DMS53 (cell line): ENCODE measurements at regions not wholly inside any gene's neighbourhood (a gene's known extent, or its start where the extent isn't known, plus 50 kb on each side); places are given as distances from the start of the nearest gene placed in this dataset.

Source experiments
- DNase-seq: peaks from one replicate; lab custom pipeline; 2025; lab: John Stamatoyannopoulos, UW

GRCh38 chr5:59959330-59959729 is 65.8 kb upstream of the PDE4D start:
- no peak for DNase-seq

DNA sequence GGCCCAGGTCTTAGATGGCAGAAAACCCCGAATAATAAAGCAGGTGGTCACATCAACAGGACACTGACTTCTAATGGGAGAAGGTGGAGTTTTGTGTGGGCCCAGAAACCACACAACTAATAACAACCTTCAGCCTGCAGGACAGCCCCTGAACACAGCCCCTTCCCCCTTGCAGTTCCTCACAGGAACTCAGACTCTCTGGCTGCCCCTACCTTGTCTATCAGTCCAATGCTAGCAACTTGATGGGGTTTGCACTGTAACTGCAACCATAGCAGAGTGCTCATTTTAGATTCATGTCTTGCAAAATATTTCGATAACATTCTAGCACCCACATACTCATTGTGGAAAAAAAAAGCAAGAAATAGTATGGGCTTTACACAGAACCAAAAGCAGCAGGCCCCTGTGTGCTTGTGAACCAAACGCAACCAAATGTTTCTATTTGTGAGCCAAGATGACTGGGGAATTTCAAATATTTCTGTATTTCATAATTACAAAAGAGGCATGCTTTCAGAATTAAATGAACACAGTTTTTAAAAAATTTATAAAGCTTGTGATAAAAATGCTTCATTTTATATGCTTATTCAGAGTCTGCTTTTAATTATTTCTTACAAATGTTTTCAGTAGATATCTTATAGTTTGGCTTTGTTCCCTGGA is 62.7 kb upstream of the PDE4D start:
- DNase-seq, result no peak

DNA sequence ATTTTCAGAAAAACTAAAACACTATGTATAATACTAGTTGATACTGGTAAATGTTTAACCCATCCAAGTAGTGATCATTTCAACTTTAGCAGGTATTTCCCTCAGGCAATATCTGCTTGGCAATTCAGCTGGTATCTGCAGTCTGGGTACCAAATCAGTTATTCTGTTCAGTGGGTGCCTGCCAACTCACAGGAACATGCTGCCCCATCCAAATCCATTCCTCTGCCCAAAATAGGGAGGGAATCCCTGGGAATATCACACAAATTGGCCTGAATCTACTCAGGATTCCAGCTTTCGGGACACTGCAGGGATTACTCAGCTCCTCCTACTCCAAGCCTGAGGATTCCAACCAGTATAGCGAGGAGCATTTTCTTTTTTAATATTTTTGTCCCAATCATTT is 61.7 kb upstream of the PDE4D start:
- DNase-seq, result no peak

DNA sequence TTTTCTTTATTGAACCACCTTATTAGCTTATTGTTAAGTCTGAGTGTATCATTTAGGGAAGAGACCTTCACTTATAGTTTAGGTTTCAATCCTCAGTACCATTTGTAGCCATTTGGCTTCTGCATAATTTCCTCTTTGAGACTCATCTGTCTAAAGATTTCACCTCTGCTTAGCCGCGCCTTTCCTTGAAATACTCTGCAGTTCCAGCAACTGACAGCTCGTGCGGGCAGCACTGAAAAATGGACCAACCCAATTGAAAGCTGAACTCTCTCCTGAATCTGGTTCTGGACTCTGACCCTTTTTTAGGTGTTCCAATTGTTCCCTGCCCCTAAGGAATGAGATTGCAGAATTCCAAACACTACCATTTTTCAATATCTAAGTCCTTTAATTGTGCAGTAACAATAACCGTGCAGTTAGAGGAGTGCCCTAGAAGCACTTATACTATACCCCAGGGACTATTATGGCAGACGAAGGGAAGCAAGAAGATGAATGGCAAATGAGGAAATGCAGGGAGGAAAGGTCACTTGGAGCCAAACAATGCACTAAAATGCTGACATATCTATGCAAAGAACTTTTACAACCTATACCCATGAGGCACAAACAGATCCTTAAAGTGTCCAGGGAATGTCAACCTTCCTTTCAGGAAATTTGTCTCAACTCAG is 50.1 kb upstream of the PDE4D start:
- no peak for DNase-seq
